ENCODE measurements at regions not wholly inside any gene's neighbourhood (a gene's known extent, or its start where the extent isn't known, plus 50 kb on each side); places are given as distances from the start of the nearest gene placed in this dataset.

DNA sequence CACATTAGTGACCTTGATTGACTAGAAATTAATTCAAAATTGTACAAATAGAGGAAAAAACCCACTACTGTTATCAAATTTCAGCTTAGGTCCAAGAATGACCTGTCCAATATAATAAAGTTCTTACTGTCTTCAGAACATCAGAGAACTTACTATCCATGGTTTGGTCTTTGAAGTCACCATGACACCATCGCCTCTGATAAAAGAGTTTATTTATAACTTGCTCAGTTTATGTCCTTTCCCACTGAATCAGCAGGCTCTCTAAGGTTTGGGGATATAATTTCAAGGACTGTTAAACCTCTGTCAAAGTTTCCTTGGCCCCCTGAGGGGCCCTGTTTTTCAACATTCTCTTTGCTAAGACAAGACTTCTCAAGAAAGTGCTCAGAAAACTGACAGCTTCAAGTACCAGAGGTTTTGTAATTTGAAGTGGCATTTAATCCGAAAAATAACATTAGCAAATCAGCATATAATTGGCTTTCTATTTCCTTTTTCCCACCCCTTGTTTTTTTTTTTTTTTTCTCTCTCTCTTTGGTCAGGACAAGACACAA, 191.7 kb upstream of the FERD3L start:
- H3K36me3 Mint-ChIP-seq (ENCODE audit: low read depth, unreplicated experiment), result no peaks in the 10 kb centered on the region
- no peaks in the 10 kb centered on the region for H3K4me1 Mint-ChIP-seq (ENCODE audit: unreplicated experiment)
- H3K4me3 Mint-ChIP-seq (ENCODE audit: unreplicated experiment), result no peak overlapping the region
- H3K27ac Mint-ChIP-seq (ENCODE audit: unreplicated experiment), result no peak overlapping the region
- TF ChIP-seq, protein P1, sequence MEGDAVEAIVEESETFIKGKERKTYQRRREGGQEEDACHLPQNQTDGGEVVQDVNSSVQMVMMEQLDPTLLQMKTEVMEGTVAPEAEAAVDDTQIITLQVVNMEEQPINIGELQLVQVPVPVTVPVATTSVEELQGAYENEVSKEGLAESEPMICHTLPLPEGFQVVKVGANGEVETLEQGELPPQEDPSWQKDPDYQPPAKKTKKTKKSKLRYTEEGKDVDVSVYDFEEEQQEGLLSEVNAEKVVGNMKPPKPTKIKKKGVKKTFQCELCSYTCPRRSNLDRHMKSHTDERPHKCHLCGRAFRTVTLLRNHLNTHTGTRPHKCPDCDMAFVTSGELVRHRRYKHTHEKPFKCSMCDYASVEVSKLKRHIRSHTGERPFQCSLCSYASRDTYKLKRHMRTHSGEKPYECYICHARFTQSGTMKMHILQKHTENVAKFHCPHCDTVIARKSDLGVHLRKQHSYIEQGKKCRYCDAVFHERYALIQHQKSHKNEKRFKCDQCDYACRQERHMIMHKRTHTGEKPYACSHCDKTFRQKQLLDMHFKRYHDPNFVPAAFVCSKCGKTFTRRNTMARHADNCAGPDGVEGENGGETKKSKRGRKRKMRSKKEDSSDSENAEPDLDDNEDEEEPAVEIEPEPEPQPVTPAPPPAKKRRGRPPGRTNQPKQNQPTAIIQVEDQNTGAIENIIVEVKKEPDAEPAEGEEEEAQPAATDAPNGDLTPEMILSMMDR (IDR thresholded peaks at IDR 0.05; ENCODE audit: unreplicated experiment), result no peak
- H3K9me3 Mint-ChIP-seq (ENCODE audit: unreplicated experiment), result no peaks in the 10 kb centered on the region
- DNase-seq (ENCODE audit: low spot score), result no peak
- peaks cover 2% of the 10 kb centered on the region for H3K27me3 Mint-ChIP-seq (ENCODE audit: unreplicated experiment)

DNA sequence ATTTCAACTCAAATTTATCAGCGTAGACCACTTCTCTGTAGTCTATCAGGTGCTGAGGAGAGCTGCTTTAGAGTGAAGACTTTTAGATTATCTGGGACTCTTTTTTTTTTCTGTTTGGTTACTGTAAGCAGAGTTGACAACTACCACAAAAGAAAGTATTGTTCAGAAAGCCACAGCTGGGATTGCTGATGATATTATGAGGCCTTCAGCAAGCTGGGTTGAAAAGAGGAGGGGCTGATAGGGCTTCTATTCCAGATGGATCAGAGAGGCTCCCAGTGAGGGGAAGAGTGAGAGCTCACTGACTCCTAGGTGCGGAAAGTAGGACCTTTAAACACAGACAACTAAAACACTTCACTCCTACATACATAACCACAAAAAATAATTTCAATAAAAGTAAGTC, 188.5 kb upstream of the FERD3L start:
- no peak for DNase-seq (ENCODE audit: low spot score)
- Mint-ChIP-seq H3K36me3 (ENCODE audit: low read depth, unreplicated experiment) (no peaks in the 10 kb centered on the region), H3K27me3 (ENCODE audit: unreplicated experiment) (peaks cover 2% of the 10 kb centered on the region), H3K9me3 (ENCODE audit: unreplicated experiment) (no peaks in the 10 kb centered on the region), H3K4me3 (ENCODE audit: unreplicated experiment) (no peak overlapping the region), H3K4me1 (ENCODE audit: unreplicated experiment) (no peaks in the 10 kb centered on the region), H3K27ac (ENCODE audit: unreplicated experiment) (no peak overlapping the region)
- TF ChIP-seq, protein P1 (IDR thresholded peaks at IDR 0.05; ENCODE audit: unreplicated experiment), result no peak

DNA sequence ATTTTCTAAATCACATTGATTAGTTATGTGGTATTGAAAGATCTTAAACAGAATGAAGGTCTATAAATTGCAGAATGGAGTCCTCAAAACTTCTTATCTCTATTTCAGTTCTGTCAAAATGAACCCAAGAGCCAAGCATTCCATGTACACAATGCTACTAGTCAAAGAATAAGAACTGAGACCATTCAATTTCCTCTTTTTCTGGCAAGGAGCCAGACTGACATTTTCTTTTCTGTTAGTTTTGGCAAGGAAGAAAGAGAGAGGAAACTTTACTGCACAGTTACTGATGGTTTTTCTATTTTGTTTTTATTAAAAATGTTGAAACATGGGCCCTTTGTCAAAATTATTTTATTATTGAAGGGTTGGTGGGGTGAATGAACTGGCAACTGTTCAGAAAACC, 181.8 kb upstream of the FERD3L start:
- DNase-seq (ENCODE audit: low spot score), result no peak
- peaks cover 13% of the 10 kb centered on the region for H3K4me1 Mint-ChIP-seq (ENCODE audit: unreplicated experiment)
- H3K27ac Mint-ChIP-seq (ENCODE audit: unreplicated experiment), result no peak overlapping the region
- no peaks in the 10 kb centered on the region for H3K36me3 Mint-ChIP-seq (ENCODE audit: low read depth, unreplicated experiment)
- H3K9me3 Mint-ChIP-seq (ENCODE audit: unreplicated experiment), result no peaks in the 10 kb centered on the region
- TF ChIP-seq, protein P1 (IDR thresholded peaks at IDR 0.05; ENCODE audit: unreplicated experiment), result no peak
- H3K27me3 Mint-ChIP-seq (ENCODE audit: unreplicated experiment), result no peaks in the 10 kb centered on the region
- H3K4me3 Mint-ChIP-seq (ENCODE audit: unreplicated experiment), result no peak overlapping the region

DNA sequence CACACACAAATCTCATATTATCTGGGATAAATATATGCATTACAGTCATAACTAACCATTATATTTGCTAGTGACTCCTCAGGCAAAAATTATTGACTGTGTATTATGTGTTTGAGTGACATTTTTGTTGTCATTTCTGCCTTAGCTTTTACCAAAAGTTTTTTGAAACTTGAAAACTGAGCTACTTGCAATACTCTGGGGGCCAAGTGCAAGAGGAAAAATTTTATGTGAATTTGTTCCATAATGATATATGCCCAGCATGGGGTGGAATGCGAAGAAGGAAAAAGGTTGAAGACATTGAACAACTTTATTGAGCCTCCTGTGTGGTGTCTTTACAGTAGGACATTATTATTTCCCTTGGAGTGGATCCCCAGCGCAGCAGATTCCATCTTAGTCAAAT, 176.8 kb upstream of the FERD3L start:
- Mint-ChIP-seq H3K36me3 (ENCODE audit: low read depth, unreplicated experiment) (no peaks in the 10 kb centered on the region), H3K4me3 (ENCODE audit: unreplicated experiment) (no peak overlapping the region), H3K27me3 (ENCODE audit: unreplicated experiment) (no peaks in the 10 kb centered on the region), H3K4me1 (ENCODE audit: unreplicated experiment) (peaks cover 11% of the 10 kb centered on the region), H3K9me3 (ENCODE audit: unreplicated experiment) (no peaks in the 10 kb centered on the region), H3K27ac (ENCODE audit: unreplicated experiment) (no peak overlapping the region)
- TF ChIP-seq, protein P1 (IDR thresholded peaks at IDR 0.05; ENCODE audit: unreplicated experiment), result no peak
- DNase-seq (ENCODE audit: low spot score), result no peak

DNA sequence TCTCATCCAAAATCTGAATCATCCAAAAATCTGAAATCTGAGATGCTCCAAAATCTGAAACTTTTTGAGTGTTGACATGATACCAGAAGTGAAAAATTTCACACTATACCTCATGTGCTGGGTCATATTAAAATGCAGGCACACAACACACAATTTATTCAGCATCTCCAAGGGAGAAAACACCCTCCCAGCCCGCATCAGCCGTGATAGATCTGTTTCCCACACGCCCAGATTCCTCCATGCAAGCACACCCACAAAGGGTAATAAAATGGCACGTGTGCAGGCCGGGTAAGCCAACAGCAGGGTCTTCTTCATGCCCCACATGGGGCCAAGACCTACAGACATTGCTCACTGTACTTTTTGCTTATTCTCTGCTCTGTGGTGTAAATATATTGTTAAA, 173.1 kb upstream of the FERD3L start:
- TF ChIP-seq, protein P1 (IDR thresholded peaks at IDR 0.05; ENCODE audit: unreplicated experiment), result no peak
- no peaks in the 10 kb centered on the region for H3K27me3 Mint-ChIP-seq (ENCODE audit: unreplicated experiment)
- no peaks in the 10 kb centered on the region for H3K36me3 Mint-ChIP-seq (ENCODE audit: low read depth, unreplicated experiment)
- no peak overlapping the region for H3K4me3 Mint-ChIP-seq (ENCODE audit: unreplicated experiment)
- no peak overlapping the region for H3K27ac Mint-ChIP-seq (ENCODE audit: unreplicated experiment)
- DNase-seq (ENCODE audit: low spot score), result no peak
- no peaks in the 10 kb centered on the region for H3K9me3 Mint-ChIP-seq (ENCODE audit: unreplicated experiment)
- H3K4me1 Mint-ChIP-seq (ENCODE audit: unreplicated experiment), result peaks cover 7% of the 10 kb centered on the region

All from endothelial cell (in vitro differentiated cells).